ENCODE measurements at regions not wholly inside any gene's neighbourhood (a gene's known extent, or its start where the extent isn't known, plus 50 kb on each side); places are given as distances from the start of the nearest gene placed in this dataset.

GRCh38 chr3:11091088-11091590 is 63.2 kb upstream of the HRH1 start:
- TF ChIP-seq, protein P1, sequence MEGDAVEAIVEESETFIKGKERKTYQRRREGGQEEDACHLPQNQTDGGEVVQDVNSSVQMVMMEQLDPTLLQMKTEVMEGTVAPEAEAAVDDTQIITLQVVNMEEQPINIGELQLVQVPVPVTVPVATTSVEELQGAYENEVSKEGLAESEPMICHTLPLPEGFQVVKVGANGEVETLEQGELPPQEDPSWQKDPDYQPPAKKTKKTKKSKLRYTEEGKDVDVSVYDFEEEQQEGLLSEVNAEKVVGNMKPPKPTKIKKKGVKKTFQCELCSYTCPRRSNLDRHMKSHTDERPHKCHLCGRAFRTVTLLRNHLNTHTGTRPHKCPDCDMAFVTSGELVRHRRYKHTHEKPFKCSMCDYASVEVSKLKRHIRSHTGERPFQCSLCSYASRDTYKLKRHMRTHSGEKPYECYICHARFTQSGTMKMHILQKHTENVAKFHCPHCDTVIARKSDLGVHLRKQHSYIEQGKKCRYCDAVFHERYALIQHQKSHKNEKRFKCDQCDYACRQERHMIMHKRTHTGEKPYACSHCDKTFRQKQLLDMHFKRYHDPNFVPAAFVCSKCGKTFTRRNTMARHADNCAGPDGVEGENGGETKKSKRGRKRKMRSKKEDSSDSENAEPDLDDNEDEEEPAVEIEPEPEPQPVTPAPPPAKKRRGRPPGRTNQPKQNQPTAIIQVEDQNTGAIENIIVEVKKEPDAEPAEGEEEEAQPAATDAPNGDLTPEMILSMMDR (conservative IDR thresholded peaks at IDR 0.05; ENCODE audit: low read depth, low read length) = no peak
- TF ChIP-seq, protein P2, sequence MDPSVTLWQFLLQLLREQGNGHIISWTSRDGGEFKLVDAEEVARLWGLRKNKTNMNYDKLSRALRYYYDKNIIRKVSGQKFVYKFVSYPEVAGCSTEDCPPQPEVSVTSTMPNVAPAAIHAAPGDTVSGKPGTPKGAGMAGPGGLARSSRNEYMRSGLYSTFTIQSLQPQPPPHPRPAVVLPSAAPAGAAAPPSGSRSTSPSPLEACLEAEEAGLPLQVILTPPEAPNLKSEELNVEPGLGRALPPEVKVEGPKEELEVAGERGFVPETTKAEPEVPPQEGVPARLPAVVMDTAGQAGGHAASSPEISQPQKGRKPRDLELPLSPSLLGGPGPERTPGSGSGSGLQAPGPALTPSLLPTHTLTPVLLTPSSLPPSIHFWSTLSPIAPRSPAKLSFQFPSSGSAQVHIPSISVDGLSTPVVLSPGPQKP (IDR thresholded peaks at IDR 0.05; ENCODE audit: borderline replicate concordance, low read depth, low read length) = no peak
